HG02970 (cell line): ENCODE measurements at regions not wholly inside any gene's neighbourhood (a gene's known extent, or its start where the extent isn't known, plus 50 kb on each side); places are given as distances from the start of the nearest gene placed in this dataset.

Experiments
- ATAC-seq: cut with Tn5 transposase; IDR thresholded peaks from one replicate; pipeline ENCODE4 v1.9.1; 2021; ENCODE audit warnings: mild to moderate bottlenecking, moderate library complexity, moderate number of reproducible peaks; ENCODE audit not compliant: unreplicated experiment, low FRiP score

- ATAC-seq, result no peak
Observed at GRCh38 chr10:31720546-31720945, 208.1 kb downstream of the ARHGAP12 start.

- ATAC-seq, result no peak
Observed at GRCh38 chr10:31709476-31709875, 219.2 kb downstream of the ARHGAP12 start.

DNA sequence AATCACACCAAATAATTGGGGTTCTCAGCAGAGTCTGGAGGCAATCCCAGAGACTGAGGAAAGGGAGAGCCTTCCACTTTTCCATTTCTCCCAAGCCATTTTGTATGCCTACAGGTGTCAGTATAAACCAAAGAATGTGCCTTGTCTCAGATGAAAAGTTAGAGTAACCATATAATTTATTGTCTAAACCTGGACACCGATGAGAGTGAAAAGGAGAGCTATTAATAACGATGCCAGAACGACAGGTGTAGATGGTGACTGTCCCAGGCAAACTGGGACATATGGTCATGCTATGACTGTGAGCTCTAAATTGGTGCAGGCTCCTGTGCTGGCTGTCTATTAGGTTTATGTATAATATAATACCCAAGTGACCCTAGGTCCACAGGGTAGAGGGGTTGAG lies 219.6 kb downstream of the ARHGAP12 start:
- ATAC-seq, result no peak

GRCh38 chr10:31708474-31708873 lies 220.2 kb downstream of the ARHGAP12 start:
- ATAC-seq, result no peak

DNA sequence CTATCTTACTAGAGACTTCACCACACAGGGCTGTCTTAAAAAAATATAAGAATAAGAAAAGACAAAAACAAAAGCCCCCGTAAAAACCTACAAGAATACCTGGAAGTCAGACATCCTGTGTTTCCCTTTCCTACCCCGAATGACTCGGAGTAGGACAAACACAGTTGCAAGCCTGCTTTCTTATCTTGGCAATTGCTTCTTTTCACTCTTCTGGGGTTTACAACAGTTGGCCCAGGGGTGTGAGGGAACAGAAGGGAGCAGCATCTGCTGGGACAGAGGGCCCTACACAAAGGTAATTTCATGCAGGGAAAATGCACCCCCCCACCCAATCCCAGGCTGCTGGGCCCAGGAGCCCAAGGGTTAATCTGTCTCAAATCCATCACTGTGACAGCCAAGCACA lies 220.6 kb downstream of the ARHGAP12 start:
- no peak for ATAC-seq

DNA sequence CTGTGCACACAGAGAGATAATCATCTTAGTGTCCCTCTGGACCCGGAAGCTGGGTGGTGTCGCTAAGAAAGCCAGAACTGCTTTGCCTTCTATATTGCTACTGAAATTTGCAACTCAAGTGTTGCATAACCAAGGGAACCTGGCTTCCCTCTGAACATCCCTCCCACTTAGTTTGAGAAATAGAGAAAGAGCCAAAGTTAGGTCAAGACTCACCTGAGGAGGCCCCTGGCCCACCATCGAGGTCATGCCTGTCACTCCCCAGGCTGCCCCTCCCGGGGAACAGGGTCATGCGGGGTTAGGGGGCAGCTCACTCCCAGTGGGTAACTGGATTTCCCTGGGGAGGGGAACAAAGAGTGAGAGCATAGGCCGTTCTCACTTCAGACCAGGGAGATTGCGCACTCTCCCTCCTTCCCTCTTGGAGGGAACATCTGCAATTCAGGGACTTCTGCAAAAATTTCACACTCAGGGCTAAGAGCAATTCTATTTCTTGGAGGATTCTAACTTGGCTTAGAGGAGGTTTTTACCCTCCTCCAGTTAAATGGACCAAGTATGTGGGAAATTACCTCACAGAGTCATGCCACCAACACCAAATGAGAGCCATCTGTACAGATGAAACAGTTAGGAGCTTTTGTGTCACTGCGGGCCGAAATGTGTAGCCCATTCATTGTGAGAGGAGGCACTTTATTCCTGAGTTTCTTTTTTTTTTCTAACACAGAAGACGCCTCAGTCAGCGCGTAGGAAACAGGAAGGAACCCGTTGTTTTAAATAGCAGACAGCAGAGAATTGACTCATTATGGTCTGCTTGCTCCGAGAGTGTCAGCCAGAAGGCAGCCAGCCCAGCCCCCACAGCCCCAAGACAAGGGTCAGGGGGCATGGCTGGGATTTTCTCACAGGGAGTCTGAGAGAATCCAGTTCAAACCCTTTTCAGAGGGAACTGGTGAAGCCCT lies 221.3 kb downstream of the ARHGAP12 start:
- peak; percentile 89 for ATAC-seq

- no peak for ATAC-seq
Observed at GRCh38 chr10:31706464-31707092, 222.1 kb downstream of the ARHGAP12 start.

- no peak for ATAC-seq
Observed at GRCh38 chr10:31705136-31705535, 223.5 kb downstream of the ARHGAP12 start.

DNA sequence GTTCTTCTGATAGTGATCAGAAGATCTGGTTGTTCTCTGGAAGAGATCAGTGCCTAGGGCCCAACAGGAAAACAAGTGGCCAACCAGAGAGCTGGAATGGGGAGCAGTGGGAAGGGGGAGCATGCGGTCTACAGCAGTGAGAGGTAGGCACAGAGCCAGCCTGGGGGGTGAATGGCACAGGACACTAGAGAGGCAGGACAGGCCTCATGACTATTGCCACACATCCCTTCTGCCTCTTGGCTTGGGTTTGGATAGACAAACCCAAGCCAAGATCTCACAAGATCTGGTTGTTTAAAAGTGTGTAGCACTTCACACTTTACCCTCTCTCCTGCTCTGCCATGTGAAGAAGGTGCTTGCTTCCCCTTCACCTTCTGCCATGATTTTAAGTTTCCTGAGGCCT lies 224.4 kb downstream of the ARHGAP12 start:
- ATAC-seq, result no peak

GRCh38 chr10:31702954-31703353 lies 225.7 kb downstream of the ARHGAP12 start:
- no peak for ATAC-seq

- ATAC-seq, result no peak
Observed at GRCh38 chr10:31702005-31702404, 226.6 kb downstream of the ARHGAP12 start.

DNA sequence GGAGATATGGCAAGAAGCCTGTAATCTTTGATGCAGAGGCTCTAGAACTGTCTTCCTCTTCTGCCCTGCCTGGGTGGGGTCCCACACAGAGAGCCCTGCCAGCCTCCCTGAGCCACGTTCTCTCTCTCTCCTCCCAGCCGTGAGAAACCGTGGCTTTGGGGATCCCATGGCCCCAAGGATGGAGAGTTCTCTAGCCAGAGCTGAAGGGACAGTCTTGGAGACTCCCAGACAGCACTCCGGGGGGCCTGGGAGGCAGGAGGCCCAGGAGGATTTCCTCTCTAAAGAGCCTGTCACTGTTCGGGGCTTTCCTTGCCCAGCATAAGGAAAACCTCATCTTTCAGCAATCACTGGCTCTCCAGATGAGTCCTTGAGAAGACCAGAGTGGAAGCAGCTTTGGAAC lies 227.1 kb downstream of the ARHGAP12 start:
- no peak for ATAC-seq

DNA sequence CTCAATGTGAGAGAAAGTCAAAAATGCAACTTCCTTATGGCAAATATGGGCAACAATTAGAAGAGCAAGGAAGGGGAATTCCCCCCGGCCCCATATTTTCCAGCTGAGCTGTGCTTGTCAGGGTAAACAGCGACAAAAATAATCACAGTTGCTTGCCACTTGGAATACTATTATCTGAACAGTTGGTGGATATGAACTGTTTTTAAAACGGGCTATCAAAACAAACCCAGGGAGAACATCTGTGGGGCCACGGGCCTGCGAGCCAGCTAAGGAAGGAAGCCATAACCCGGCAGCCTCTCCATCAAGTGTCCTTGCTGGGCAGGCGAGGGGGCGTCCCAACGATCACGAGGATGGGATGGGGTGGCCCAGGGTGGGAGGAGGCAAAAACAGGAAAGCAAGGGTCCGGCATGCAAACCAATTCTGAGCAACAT lies 228.4 kb downstream of the ARHGAP12 start:
- ATAC-seq, result no peak

GRCh38 chr10:31698181-31698830 lies 230.3 kb downstream of the ARHGAP12 start:
- no peak for ATAC-seq

DNA sequence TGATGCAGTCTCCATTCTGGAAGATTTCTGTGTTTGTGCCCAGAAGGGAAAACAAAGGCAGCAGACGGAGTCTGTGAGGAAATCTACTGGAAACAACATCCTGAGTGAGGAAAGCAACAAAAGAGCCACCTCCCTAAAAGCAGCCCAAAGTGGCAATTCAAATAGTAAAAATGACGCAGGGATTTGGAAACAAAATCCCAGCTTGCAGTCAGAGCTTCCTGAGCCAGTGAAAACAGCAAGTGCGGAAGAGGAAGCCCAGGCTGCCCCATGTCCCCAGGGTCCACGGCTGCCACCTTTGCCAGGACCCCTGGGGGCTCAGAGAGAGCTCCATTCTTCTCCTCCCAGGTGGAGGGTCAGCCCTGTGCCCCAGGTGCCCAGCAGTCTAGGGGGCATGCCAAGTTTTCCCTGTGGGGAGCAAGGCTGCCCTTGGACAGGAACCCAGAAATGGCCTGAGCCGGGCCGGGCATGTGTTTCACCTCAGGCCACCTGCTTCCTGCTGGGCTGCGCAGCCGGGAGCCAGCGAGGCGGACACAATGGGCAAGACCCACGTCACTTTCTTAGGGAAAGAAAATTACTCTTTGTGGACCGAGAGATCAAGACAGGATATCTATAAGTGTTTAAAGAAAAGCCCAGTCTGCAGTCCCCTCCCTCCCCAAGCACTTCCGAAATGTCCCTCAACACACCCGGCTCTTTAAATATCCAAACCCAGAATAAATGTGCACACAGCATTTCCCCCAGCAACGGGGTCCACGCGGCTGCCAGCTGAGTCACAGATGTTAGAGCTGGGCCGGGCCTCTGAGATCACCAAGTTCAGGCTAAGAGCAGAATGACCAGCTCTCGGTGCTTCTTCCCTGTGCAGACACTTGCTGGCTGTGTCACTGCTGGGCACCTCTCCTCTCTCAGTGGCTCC lies 231.1 kb downstream of the ARHGAP12 start:
- no peak for ATAC-seq

- no peak for ATAC-seq
Observed at GRCh38 chr10:31694929-31695837, 233.4 kb downstream of the ARHGAP12 start.

DNA sequence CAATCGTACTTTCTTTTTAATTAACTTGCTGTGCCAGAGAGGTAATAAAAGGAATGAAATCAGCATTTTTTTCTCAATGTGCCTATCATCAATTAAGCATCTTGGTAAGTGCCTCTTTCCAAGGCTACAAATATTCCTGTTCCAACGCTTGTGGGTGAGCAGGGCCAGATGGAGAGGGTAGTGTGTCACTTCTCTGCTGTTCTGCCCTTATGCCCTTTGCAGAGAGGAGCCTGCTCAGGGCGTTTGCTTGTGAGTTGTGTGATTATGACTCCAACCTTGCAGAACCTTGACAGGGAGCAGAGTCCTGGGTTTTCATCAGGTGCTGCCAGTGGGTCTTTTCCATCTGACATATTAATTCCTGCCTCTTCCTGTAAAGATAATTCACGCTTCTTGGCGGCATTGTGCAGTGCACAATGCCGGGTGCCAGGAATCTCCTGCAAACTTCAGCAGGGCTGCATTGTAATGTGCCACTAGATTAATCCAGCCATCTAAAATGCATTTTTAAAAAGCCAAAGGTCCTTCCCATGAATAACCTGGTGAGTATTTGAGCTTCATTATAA lies 234.4 kb downstream of the ARHGAP12 start:
- no peak for ATAC-seq

DNA sequence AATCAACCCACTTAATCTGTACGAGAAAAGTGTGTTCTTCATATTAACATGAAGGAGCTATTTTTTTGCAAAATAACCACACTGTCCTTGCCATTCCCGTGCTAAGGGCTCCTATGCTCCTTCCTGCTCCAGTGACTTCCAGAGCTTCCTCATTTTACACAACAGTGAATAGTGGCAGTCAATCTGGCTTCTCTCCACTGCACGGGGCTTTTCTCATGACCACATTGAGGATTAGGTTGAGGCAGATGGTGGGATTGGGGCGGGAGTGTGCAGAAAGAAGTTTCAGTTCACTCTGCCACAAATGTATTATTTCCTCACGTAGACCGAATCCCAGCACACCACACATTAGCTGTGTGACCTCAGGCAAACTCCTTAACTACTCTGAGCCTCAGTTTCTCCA lies 235.1 kb downstream of the ARHGAP12 start:
- no peak for ATAC-seq

- ATAC-seq, result no peak
Observed at GRCh38 chr10:31689233-31689632, 239.4 kb downstream of the ARHGAP12 start.
